Heart left ventricle (tissue), 16 donors: ENCODE measurements at regions not wholly inside any gene's neighbourhood (a gene's known extent, or its start where the extent isn't known, plus 50 kb on each side); places are given as distances from the start of the nearest gene placed in this dataset.
A peak's percentile ranks its signal among the peaks of the same experiment; 100 is the strongest.

Experiments used
- ATAC-seq, 4 donors: fragments of 200-7000 bp; cut with Tn5 transposase; one replicate each; pipeline ENCODE4 v1.9.1; 2020 to 2022; ENCODE audit warnings: moderate library complexity in 4 of 4, mild to moderate bottlenecking in 3 of 4, moderate number of reproducible peaks in 1 of 4
- DNase-seq, 5 donors: peaks; one replicate each; pipeline ENCODE4 v3.0.0-alpha.2; 2020
- H3K27ac ChIP-seq, 12 donors: fragments of 200-600 bp; sonication (generic) in 4 of 12; one replicate each; pipeline versions ENCODE4 v1.5.0 to v1.8.0; 2016 to 2022; ENCODE audit warnings: mild to moderate bottlenecking in 2 of 12
- H3K27me3 ChIP-seq, 9 donors: fragments of 200-600 bp; sonication (generic) in 2 of 9; one replicate each; pipeline versions ENCODE4 v1.5.1 to v1.8.0; 2016 to 2022; ENCODE audit warnings: mild to moderate bottlenecking in 3 of 9
- H3K36me3 ChIP-seq, 9 donors: fragments of 200-600 bp; sonication (generic) in 2 of 9; one replicate each; pipeline versions ENCODE4 v1.5.0 to v1.8.0; 2018 to 2022; ENCODE audit warnings: mild to moderate bottlenecking in 2 of 9
- H3K4me1 ChIP-seq, 12 donors: fragments of 200-600 bp; sonication (generic) in 4 of 12; one replicate each; pipeline versions ENCODE4 v1.5.0 to v1.8.0; 2016 to 2022; ENCODE audit warnings: mild to moderate bottlenecking in 3 of 12
- H3K4me3 ChIP-seq, 12 donors: fragments of 200-600 bp; sonication (generic) in 4 of 12; one replicate each; pipeline versions ENCODE4 v1.5.0 to v1.8.0; 2017 to 2022; ENCODE audit warnings: mild to moderate bottlenecking in 9 of 12, moderate library complexity in 4 of 12
- H3K9me3 ChIP-seq, 12 donors: fragments of 200-600 bp; sonication (generic) in 4 of 12; one replicate each; pipeline versions ENCODE4 v1.5.0 to v1.8.0; 2016 to 2022; ENCODE audit warnings: mild to moderate bottlenecking in 1 of 12
- CTCF ChIP-seq, 12 donors: fragments of 200-600 bp; sonication (generic) in 4 of 12; IDR thresholded peaks; one replicate each; pipeline versions ENCODE4 v1.5.0 to v1.8.0; 2018 to 2022; ENCODE audit warnings: antibody characterized with exemption in 12 of 12, mild to moderate bottlenecking in 5 of 12
- POLR2A ChIP-seq, 2 donors: fragments of 450-650 bp; IDR thresholded peaks; one replicate each; pipeline ENCODE4 v1.6.1; 2017; ENCODE audit warnings: antibody characterized with exemption in 2 of 2, mild to moderate bottlenecking in 2 of 2, moderate library complexity in 2 of 2
- WGBS, 4 donors: extraction: QIAGEN DNeasy Blood & Tissue Kit in 2 of 4; methylation state at CpG; one replicate each; pipeline versions ENCODE4 v1.1.5 to v1.1.7; 2013 to 2018; 5-methylcytosine and 5-hydroxymethylcytosine counted together
- intact Hi-C, 10 donors: fragments of 100-400 bp; cut with DNase I; formaldehyde crosslinking; loops; one replicate each; pipeline versions ENCODE4 v1.11.1 to v1.14.2; 2022
- donor health status: ischemic (EF 13 %, LVEDD 7.1; RV severe dilation, severe dysfunction).
- donor health status: healthy with polysubstance abuse.
- donor health status: DM: no; HTN: yes; CAD: no.
- donor health status: DM: no; HTN: no; CAD: no.
- donor health status: ischemic (EF 25% LVEDD 6.9; RV normal size, moderate dysfunction).
- donor health status: ischemic (EF 25% LVEDD 5.7; RV mildly dilated, moderate dysfunction).
- donor health status: healthy.
- donor health status: DM: yes; HTN: yes; CAD: no.
- donor health status: ischemic (EF 35%, LVEDD 5.7; RV mildly dilated, moderate dysfunction).
- donor health status: nonischemic (EF 11% LVEDD 7.7; RV severe dilation, severe dysfunction).
- donor health status: DM: yes; HTN: yes; CAD: no.
- donor health status: PGD.
- donor health status: ischemic (EF 29% LVEDD 5.4; RV normal size, mild dysfunction).
- donor health status: nonischemic (EF 23%, LVEDD 6.1; RV moderate dilation, normal function).

DNA sequence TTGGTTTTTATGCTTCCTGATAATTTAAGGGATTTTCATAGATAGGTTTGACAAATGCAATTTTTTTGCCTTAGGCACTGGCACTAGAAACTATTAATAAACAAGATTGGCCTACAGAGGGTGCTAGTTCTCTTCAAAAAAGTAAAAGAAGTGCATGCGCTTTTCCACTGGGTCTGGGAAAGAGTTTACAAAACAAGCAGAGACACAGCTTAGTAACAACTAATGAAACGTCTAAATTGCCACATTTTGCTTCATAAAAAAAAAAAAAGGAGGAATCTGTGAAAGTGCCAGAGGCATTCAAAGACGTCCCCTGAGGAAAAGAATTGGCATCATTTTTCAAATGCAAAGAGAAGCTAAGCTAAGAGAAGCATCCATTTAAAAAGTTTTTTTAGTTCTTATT lies 58.3 kb upstream of the EEA1 start:
- Histone ChIP-seq H3K9me3 (peaks cover 0 to 9% (median 0%) of the 10 kb centered on the region in 12 donors), H3K27me3 (no peaks in the 10 kb centered on the region), H3K27ac (peak overlapping the region in 11 of 12 donors; percentile 10 to 79 (median 59)), H3K36me3 (no peaks in the 10 kb centered on the region), H3K4me3 (peak overlapping the region in 1 of 12 donors; percentile 4), H3K4me1 (peaks cover 0 to 20% (median 6%) of the 10 kb centered on the region in 12 donors)
- 2 to 3% (median 2%) methylated on average over 3 of the region's 3 CpGs for WGBS, 4 donors
- intact Hi-C loops = loop anchor here (1.0 to 10.0 kb wide), 12 partner anchors 40 to 1117 kb away; no protein-coding TSS in a partner anchor
- ATAC-seq (peak; percentile 59 to 86 (median 76)), DNase-seq (peak in 1 of 5 donors; percentile 21)
- no peak for TF ChIP-seq POLR2A (IDR thresholded peaks at IDR 0.05)
- peak; percentile 40 to 78 (median 64) for TF ChIP-seq CTCF (IDR thresholded peaks at IDR 0.05)

GRCh38 chr12:92987846-92988621 lies 58.9 kb upstream of the EEA1 start:
- ATAC-seq (peak in 3 of 4 donors; percentile 53 to 58 (median 54)), DNase-seq (peak in 2 of 5 donors; percentile 36 to 41)
- Histone ChIP-seq H3K27ac (peak overlapping the region in 11 of 12 donors; percentile 10 to 79 (median 59)), H3K27me3 (no peaks in the 10 kb centered on the region), H3K9me3 (peaks cover 0 to 10% (median 0%) of the 10 kb centered on the region in 12 donors), H3K4me3 (peak overlapping the region in 1 of 12 donors; percentile 4), H3K4me1 (peaks cover 0 to 20% (median 6%) of the 10 kb centered on the region in 12 donors), H3K36me3 (no peaks in the 10 kb centered on the region)
- intact Hi-C loops = loop anchor here (1.0 to 10.0 kb wide), 14 partner anchors 39 to 1117 kb away; no protein-coding TSS in a partner anchor
- WGBS, 4 donors = 75 to 86% (median 79%) methylated on average over 4 of the region's 4 CpGs
- TF ChIP-seq CTCF (IDR thresholded peaks at IDR 0.05) = no peak
- no peak for TF ChIP-seq POLR2A (IDR thresholded peaks at IDR 0.05)

- TF ChIP-seq CTCF (IDR thresholded peaks at IDR 0.05) (no peak), POLR2A (IDR thresholded peaks at IDR 0.05) (no peak)
- DNase-seq = no peak
- H3K9me3 ChIP-seq = peaks cover 0 to 9% (median 0%) of the 10 kb centered on the region in 12 donors
- ATAC-seq = peak in 3 of 4 donors; percentile 39 to 75 (median 68)
- H3K4me1 ChIP-seq = peaks cover 0 to 20% (median 6%) of the 10 kb centered on the region in 12 donors
- 28 to 61% (median 48%) methylated on average over 1 of the region's 1 CpG for WGBS, 4 donors
- H3K27me3 ChIP-seq = no peaks in the 10 kb centered on the region
- intact Hi-C loops = loop anchor here in 9 of 10 donors (2.0 to 10.0 kb wide), 10 partner anchors 39 to 1116 kb away; no protein-coding TSS in a partner anchor
- H3K4me3 ChIP-seq = no peak overlapping the region
- no peaks in the 10 kb centered on the region for H3K36me3 ChIP-seq
- peak overlapping the region in 7 of 12 donors; percentile 26 to 79 (median 61) for H3K27ac ChIP-seq
Measured at GRCh38 chr12:92988622-92989130, 59.6 kb upstream of the EEA1 start.
